HFFc6 (cell line): ENCODE measurements at regions not wholly inside any gene's neighbourhood (a gene's known extent, or its start where the extent isn't known, plus 50 kb on each side); places are given as distances from the start of the nearest gene placed in this dataset.

ENCODE experiments used
- DNase-seq: peaks from one replicate; pipeline ENCODE4 v3.0.0-alpha.2; 2018
- H3K27ac Mint-ChIP-seq: 2 replicates; pipeline ENCODE4 v1.8.0; 2020; ENCODE audit warnings: mild to moderate bottlenecking, mixed read lengths
- H3K27me3 Mint-ChIP-seq: 2 replicates; pipeline ENCODE4 v1.8.0; 2021; ENCODE audit warnings: mild to moderate bottlenecking, moderate library complexity, mixed read lengths; ENCODE audit not compliant: insufficient read depth
- H3K36me3 Mint-ChIP-seq: 2 replicates; pipeline ENCODE4 v1.8.0; 2021; ENCODE audit warnings: low read depth, mixed read lengths
- H3K4me1 Mint-ChIP-seq: 2 replicates; pipeline ENCODE4 v1.8.0; 2020; ENCODE audit warnings: low read depth, mixed read lengths
- H3K4me3 Mint-ChIP-seq: 2 replicates; pipeline ENCODE4 v1.8.0; 2020; ENCODE audit warnings: mild to moderate bottlenecking, moderate library complexity, mixed read lengths
- H3K9me3 Mint-ChIP-seq: 2 replicates; pipeline ENCODE4 v1.8.0; 2020; ENCODE audit warnings: mild to moderate bottlenecking, mixed read lengths
- TF ChIP-seq, protein P1 (sequence below): fragments of 200-600 bp; sonication (generic); IDR thresholded peaks from 2 replicates; pipeline ENCODE4 v1.5.0; 2021; ENCODE audit warnings: antibody characterized with exemption, mild to moderate bottlenecking

- Mint-ChIP-seq H3K4me3 (no peak overlapping the region), H3K36me3 (peaks cover 4% of the 10 kb centered on the region; the same call in 1 of the 2 replicates), H3K27ac (no peak overlapping the region), H3K9me3 (peaks cover 38% of the 10 kb centered on the region), H3K27me3 (no peaks in the 10 kb centered on the region; the same call in 1 of the 2 replicates), H3K4me1 (no peaks in the 10 kb centered on the region)
- TF ChIP-seq, protein P1, sequence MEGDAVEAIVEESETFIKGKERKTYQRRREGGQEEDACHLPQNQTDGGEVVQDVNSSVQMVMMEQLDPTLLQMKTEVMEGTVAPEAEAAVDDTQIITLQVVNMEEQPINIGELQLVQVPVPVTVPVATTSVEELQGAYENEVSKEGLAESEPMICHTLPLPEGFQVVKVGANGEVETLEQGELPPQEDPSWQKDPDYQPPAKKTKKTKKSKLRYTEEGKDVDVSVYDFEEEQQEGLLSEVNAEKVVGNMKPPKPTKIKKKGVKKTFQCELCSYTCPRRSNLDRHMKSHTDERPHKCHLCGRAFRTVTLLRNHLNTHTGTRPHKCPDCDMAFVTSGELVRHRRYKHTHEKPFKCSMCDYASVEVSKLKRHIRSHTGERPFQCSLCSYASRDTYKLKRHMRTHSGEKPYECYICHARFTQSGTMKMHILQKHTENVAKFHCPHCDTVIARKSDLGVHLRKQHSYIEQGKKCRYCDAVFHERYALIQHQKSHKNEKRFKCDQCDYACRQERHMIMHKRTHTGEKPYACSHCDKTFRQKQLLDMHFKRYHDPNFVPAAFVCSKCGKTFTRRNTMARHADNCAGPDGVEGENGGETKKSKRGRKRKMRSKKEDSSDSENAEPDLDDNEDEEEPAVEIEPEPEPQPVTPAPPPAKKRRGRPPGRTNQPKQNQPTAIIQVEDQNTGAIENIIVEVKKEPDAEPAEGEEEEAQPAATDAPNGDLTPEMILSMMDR = no peak
- DNase-seq = no peak
These were observed 812.6 kb downstream of the DACH1 start for GRCh38 chr13:71054358-71054757.

DNA sequence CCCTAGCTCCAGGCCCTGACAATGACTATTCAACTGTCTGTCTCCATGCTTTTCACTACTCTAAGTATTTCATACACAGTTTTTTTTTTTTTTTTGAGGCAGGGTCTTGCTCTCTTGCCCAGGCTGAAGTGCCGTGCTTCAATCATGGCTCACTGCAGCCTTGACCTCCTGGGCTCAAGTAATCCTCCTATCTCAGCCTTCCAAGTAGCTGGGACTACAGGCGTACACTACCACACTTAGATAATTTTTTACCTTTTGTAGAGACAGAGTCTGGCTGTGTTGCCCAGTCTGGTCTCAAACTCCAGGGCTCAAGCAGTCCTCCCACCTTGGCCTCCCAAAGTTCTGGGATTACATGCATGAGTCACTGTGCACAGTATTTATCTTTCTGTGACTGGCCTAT is 815.4 kb downstream of the DACH1 start:
- DNase-seq = no peak
- TF ChIP-seq, protein P1 = no peak
- no peaks in the 10 kb centered on the region; the same call in 1 of the 2 replicates for H3K27me3 Mint-ChIP-seq
- H3K9me3 Mint-ChIP-seq = peaks cover 31% of the 10 kb centered on the region
- no peaks in the 10 kb centered on the region for H3K4me1 Mint-ChIP-seq
- H3K36me3 Mint-ChIP-seq = no peaks in the 10 kb centered on the region
- H3K27ac Mint-ChIP-seq = no peak overlapping the region
- H3K4me3 Mint-ChIP-seq = no peak overlapping the region

GRCh38 chr13:71046360-71047079 is 820.5 kb downstream of the DACH1 start:
- no peak for DNase-seq
- H3K4me1 Mint-ChIP-seq = no peaks in the 10 kb centered on the region
- no peak overlapping the region for H3K4me3 Mint-ChIP-seq
- TF ChIP-seq, protein P1 = no peak
- no peaks in the 10 kb centered on the region for H3K27me3 Mint-ChIP-seq
- H3K27ac Mint-ChIP-seq = no peak overlapping the region
- H3K9me3 Mint-ChIP-seq = peaks cover 9% of the 10 kb centered on the region
- H3K36me3 Mint-ChIP-seq = no peaks in the 10 kb centered on the region

DNA sequence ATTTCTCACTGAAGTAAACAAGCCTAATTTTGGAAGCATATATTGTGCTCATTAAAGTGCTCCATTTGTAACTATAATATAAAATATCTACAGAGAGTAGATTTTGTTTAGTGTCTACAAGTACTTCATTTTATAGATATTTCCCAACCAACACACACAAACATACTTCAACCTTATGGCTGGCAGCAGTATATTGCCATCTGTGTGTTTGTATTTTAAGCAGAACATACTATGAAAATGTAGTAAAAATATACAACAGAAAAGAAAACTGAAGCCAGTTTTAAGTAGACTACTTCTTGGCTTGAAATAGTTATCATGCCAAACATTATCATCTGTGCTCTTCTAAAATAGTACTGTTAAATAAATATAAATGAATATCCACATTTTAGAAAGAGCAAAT is 821.9 kb downstream of the DACH1 start:
- Mint-ChIP-seq H3K36me3 (no peaks in the 10 kb centered on the region), H3K9me3 (peaks cover 13% of the 10 kb centered on the region), H3K4me1 (no peaks in the 10 kb centered on the region), H3K27me3 (no peaks in the 10 kb centered on the region), H3K4me3 (no peak overlapping the region), H3K27ac (no peak overlapping the region)
- no peak for DNase-seq
- TF ChIP-seq, protein P1 = no peak

DNA sequence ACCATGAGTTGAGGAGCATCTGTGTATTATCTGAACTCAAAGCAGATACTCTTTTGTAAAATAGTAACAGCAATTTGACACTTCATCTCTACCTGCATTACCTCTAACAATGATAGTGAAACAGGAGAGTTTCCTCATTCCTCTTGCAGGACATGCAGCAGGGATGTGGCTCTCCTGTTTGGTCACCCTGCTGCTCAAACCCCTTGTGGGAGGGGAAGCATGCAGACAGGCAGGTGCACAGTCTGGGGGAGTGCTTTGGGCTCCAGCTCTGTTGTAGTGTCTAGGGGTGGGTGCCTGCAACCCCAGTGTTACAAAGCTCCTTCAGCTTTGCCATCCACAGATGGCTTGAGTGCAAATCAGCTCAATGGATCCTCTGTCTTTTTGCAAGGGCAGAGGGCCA is 827.6 kb downstream of the DACH1 start:
- H3K4me3 Mint-ChIP-seq = no peak overlapping the region
- no peak for DNase-seq
- peaks cover 30% of the 10 kb centered on the region for H3K9me3 Mint-ChIP-seq
- H3K27ac Mint-ChIP-seq = no peak overlapping the region
- H3K36me3 Mint-ChIP-seq = no peaks in the 10 kb centered on the region
- no peaks in the 10 kb centered on the region for H3K4me1 Mint-ChIP-seq
- no peaks in the 10 kb centered on the region for H3K27me3 Mint-ChIP-seq
- TF ChIP-seq, protein P1 = no peak
